Breast epithelium (tissue), 3 donors: ENCODE measurements at regions not wholly inside any gene's neighbourhood (a gene's known extent, or its start where the extent isn't known, plus 50 kb on each side); places are given as distances from the start of the nearest gene placed in this dataset.

Experiments
- CTCF ChIP-seq, 3 donors: fragments of 450-650 bp; IDR thresholded peaks; one replicate each; pipeline ENCODE4 v1.5.1; 2016 to 2017; ENCODE audit warnings: antibody characterized with exemption in 3 of 3, mild to moderate bottlenecking in 3 of 3, moderate library complexity in 3 of 3
- POLR2A ChIP-seq: fragments of 450-650 bp; IDR thresholded peaks from one replicate; pipeline ENCODE4 v1.6.1; 2016; ENCODE audit warnings: antibody characterized with exemption, mild to moderate bottlenecking, moderate library complexity
- POLR2AphosphoS5 ChIP-seq, 3 donors: sonication (generic); formaldehyde crosslinking; IDR thresholded peaks; one replicate each; pipeline ENCODE4 v1.6.1; 2017; ENCODE audit warnings: antibody characterized with exemption in 3 of 3

- TF ChIP-seq CTCF (IDR thresholded peaks at IDR 0.05) (no peak), POLR2A (no peak), POLR2AphosphoS5 (IDR thresholded peaks at IDR 0.05) (no peak)
These were observed 281.0 kb upstream of the HS6ST1 start for GRCh38 chr2:128599700-128600099.
